ENCODE measurements at regions not wholly inside any gene's neighbourhood (a gene's known extent, or its start where the extent isn't known, plus 50 kb on each side); places are given as distances from the start of the nearest gene placed in this dataset.
A peak's percentile ranks its signal among the peaks of the same experiment; 100 is the strongest.
"Not testable (repeated sequence)": the region's sequence is repeated elsewhere in the genome, so short reads cannot be mapped to it uniquely, and the experiment has no call there.

DNA sequence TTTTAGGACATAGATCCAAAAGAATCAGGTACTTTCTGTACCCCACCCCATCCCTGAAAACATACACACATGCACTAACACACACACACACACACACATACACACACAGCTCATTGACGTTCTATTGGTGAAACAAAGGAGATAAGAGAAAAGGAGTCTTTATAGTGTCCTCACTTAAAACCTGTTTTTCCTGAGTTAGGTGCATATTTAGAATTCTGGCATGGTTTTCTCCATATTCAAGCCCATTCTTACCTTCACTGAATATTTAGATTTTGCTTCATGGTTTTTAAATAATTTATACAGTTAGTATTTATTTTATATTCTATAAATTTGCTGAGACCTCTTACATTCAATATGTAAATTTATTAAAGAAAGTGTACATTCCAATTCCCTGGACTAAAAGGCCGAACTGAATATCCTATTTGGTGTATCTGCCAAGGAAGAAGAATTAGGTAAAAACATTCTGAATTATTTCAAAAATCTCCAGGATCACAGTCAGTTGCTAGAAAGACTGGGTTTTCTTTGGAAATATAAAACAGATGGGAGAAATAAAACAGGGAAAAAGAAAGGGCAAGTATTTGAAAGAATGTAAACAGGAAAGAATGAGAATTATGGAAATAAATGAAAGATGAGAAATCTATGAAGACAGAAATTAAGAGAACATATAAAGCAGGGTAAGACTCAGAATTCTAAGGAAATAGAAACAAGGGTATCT is 556.2 kb downstream of the KCTD12 start:
- no peak for DNase-seq

DNA sequence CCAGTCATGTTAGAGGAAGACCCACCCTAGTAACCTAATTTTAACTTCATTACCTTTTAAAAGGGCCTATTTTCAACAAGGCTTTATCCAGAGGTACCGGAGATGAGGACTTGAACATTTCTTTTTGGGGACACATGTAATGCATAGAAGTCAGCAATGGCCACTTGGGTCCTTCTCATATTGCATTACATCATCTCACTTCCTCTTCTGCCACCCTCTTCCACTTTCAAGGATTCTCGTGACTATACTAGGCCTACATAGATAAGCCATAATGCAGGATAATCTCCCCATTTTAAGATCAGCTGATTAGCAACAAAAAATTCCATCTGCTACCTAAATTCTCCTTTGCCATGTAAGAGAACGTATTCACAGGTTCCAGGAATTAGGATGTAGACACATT is 557.2 kb downstream of the KCTD12 start:
- DNase-seq: peak; percentile 81

DNA sequence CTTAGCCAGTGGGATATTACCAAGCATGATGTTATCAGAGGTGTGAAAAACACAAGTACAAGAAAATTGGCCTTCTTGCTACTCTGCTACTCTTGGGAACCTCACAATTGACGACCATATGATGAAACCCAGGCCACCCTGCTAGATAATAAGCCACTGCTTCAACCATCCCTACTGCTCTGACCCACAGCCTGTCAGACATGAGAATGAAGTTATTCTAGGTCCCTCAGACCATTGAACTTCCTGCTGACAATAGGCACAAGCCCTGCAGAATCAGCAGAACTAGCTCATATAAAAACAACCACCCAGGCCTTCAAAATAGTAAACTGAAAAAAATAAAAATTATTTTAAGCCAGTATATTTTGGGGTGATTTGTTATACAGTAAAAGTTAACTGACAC is 559.9 kb downstream of the KCTD12 start:
- DNase-seq: no peak

DNA sequence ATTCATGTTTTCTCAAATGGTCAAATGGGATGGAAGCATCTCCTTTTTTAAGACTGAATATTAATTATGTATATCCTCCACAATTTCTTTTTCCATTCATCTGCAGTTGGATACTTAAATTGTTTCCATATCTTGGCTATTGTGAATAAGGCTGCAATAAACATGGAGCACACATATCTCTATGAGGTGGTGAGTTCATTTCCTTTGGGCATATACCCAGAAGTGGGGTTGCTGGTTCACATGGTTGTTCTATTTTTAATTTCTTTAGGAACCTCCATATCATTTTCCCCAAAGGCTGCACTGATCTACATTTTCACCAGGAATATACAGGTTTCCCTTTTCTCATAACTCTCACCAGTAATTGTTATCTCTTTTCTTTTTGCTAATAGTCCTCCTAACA is 566.3 kb downstream of the KCTD12 start:
- no peak for DNase-seq

DNA sequence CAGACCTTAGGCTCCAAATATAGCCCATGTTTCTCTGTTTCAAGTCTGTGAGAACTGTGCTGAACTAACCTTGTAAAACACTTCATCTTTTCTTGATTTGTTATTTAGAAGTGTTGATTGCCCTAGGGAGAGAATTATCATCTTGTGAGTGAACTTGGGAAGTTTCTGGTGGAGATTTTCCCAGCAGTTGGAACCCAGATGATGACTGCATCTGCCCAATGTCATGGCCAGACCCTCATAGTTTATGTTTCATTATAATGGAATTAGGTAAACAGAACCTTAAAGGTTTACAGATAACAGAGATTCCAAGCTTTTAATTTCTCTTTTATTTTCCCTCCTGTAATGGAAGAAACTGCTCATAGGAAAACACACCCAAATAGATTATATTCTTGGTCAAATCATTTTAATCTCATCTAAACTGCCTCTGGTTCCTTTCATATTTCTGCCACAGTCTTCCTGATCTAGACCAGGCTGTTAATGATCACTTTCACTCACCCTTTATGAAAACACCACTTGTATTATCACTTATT is 569.1 kb downstream of the KCTD12 start:
- DNase-seq: no peak

DNA sequence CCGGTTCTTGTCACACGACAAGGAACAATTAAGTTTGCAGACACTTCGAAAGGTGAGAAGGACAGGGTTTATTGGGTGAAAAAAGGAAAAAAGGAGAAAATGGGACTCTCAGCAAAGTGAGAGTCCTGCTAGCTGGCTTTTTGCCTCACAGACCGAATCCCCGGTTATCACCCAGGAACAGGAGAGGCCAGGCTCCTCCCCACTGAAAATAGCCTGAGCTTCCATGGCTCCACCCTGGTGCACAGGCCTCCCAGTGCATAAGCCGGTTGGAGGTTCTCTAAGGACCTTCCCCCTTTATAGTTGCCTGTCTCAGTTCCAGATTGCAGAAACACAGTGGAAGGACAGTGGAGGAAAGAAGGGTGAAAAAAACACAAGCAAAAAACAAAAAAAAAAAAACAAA is 571.7 kb downstream of the KCTD12 start:
- DNase-seq: no peak

DNA sequence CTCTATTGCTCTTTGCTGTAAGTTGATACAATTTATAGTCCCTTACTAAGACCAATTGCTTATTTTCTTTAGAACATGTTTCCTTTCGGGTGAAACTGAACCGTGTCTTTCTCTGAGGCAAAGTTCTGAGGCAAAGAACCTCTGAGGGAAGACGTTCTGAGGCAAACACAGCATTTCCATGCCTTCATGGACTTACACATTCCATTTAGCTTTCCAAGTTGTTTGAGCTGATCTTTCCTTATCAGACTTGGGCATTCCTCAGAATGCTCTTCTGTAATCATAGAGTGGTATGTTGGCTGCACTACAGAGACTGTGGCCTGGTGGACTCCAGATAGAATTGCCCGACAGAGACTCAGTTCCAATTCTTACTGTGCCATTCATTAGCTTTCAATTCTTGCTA is 579.1 kb downstream of the KCTD12 start:
- no peak for DNase-seq

DNA sequence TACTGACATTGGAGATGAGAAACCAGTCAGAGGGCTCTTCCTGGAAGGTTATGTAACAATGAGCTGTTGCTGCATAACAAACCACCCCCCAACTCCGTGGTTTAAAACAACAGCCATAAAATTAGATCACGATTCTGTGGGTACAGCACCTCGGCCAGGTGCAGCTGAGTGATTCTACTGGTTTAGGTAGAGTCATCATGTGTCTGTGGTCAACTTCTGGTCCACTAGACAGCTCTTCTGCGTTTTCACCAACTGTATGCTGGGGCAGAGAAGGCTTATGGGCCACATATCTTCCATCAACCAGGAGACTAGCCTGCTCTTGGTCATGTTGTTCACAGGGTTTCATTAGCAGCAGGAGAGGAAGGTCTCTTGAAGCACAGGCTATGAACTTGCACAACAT is 585.5 kb downstream of the KCTD12 start:
- DNase-seq: peak; percentile 38

DNA sequence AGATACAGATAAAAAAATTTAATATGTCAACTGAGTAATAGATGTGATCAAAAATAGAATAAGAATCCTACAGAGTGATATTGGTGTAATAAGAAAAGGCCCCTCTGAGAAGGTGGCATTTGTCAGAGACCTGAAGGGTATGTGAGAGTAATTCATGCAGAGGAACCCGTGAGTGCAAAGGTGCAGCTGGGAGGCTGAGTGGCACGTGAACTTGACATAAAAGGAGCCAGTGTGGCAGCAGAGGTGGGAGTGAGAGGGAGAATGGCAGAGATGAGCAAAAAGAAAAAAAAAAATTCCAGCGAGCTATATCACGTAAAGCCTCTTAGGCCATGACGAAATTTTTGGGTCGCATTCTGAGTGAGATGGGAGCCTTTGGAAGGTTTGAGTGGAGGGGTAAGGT is 588.9 kb downstream of the KCTD12 start:
- no peak for DNase-seq

DNA sequence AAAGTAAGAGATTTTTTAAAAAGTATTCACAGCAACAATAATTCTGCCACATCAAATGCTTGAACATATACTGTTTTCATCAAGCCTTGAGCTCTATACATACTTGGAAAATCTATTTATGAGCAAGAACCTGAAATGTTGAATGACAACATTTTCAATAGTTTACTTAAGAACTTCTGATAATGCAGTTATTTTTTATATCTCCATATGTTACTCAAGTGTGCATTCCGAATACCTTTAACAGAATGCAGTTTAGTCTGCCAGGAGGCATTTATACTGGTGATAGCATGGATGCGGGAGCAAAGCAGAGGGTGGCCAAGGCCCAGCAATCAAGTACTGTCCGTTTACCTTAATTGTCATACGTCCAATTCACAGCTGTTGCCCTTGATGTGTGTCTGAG is 589.5 kb downstream of the KCTD12 start:
- no peak for DNase-seq

DNA sequence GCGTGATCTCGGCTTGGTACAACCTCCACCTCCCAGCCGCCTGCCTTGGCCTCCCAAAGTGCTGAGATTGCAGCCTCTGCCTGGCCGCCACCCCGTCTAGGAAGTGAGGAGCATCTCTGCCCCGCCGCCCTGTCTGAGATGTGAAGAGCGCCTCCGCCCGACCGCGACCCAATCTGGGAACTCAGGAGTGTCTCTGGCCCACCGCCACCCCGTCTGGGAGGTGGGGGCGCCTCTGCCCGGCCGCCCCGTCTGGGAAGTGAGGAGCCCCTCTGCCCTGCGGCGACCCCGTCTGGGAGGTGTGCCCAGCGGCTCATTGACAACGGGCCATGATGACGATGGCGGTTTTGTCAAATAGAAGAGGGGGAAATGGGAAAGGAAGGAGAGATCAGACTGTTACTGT is 591.2 kb downstream of the KCTD12 start:
- not testable (repeated sequence) for DNase-seq

DNA sequence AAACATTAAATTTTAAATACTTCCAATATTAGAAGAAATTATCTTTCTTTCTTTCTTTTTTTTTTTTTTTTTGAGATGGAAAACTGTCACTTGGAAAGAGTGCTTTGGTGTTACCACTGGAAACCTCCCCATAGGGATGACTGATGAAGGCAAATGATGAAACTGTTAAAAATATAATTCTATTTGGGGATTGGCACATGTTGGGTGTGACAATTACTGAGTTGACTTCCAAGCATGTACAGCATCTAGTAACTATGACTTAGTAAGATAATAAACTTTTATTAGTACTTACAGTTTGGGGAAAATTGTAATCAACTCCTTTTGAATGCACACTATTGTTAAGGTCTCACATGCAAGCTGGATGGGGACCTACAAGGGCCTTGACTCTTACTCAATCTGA is 592.5 kb downstream of the KCTD12 start:
- no peak for DNase-seq

DNA sequence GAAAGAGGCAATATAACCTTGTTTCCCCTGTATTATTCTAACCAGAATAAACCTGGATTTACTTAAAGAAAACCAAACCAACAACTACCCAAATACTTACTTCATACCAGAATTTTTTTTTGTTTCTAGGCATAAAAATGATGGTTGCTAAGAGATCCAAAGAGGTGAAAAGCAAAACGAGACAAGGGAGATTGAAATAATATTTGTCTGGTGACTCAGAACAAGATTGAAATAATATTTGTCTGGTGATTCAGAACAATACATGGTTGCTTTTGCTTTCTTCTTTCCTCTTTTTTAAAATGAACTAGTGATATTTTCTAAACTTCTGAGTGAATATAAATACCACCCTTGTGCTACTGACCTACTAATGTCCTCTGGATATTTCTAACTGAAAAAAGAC is 592.9 kb downstream of the KCTD12 start:
- DNase-seq: no peak

DNA sequence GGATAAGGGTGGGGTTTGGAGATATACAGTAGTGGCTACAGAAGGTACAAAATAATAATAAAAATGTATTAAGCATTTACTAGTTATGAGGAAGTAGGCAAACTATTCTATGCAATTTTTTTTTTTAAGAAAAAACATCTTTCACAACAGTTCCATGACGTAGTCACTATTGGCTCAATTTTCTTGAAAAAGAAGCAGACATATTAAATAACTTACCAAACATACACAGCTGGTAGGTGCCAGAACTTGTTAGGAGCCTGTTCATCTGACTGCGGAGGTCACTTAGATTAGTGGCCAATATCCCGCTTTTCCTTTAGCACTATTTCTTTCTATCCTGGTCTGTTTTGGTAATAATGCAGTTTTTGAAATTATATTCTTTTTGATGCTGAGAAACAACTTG is 593.5 kb downstream of the KCTD12 start:
- no peak for DNase-seq

DNA sequence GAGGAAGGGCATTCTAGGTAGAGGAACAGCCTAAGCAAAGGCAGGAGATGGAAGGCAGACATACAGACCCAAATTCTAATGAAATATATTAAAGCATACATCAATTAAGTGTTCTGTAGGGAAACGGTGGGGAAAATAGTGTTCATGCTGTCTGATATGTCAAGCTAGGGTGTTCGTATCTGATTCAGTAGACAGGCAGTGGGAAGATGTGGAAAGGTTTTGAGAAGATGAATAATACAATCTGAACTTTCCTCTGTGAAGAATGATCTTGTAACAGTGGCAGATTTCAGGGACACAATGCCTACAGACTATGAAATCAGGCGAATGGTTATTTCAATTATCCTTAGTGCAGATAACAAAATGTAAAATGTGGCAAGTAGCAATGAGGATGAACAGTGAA is 594.2 kb downstream of the KCTD12 start:
- no peak for DNase-seq

DNA sequence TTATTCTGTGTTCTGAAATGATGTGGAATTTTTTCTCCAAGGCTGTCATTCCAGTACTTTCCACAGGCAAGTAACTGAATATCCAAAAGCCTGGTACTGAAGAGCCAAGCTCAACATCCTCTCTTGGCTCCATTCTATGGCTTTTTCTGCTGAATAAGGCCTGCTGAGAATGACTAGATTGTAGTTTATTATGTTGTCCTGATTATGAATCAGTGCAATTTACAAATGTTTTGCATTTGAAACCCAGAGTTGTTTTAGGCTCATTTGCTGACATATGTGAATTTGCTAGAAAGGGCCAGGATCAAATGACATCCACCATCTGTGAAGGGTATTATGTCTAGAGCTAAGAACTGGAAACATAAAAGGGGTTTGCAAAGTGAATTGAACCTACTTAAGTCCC is 596.6 kb downstream of the KCTD12 start:
- no peak for DNase-seq

DNA sequence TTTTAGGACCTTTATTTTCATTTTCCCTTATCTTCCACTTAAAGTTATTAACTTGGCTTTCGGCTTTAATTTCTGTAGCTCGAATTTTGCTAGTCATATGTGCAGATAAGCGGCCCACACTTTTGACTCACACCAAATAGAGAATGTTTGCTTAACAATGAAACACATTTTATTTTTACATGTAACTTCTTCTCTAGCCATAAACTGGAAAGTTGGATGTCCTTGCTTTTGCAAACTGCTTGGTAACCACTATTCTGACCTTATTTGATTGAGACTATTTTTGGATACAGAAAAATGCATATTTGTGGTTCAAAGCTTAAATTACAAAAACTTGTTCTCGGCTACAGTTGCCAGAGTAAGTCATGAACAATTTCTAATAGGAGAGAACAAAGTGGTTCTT is 600.0 kb downstream of the KCTD12 start:
- no peak for DNase-seq

DNA sequence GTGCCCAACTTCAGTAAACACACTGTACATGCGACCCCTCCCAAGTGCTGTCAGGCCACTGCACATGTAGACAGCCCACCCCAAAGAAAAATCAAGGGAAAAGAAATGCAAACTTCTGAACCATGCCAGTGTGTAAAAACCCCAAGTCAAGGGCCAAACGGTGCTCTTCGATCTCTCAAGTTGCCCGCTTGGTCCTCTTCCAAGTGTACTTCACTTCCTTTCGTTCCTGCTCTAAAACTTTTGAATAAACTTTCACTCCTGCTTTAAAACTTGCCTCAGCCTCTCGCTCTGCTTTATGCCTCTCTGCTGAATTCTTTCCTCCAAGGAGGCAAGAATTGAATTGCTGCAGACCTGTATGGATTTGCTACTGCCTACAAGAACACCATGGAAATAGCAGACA is 600.7 kb downstream of the KCTD12 start:
- DNase-seq: no peak

DNA sequence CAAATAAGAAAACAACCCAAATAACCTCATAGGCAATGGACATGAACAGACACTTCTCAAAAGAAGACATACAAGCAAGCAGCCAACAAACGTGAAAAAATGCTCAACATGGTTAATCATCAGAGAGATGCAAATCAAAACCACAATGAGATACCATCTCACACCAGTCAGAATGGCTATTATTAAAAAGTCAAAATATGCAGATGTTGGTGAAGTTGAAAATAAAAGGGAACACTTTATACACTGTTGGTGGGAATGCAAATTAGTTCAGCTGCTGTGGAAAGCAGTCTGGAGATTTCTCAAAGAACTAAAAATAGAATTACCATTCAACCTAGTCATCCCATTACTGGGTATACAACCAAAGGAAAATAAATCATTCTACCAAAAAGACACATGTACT is 606.4 kb downstream of the KCTD12 start:
- DNase-seq: not testable (repeated sequence)

DNA sequence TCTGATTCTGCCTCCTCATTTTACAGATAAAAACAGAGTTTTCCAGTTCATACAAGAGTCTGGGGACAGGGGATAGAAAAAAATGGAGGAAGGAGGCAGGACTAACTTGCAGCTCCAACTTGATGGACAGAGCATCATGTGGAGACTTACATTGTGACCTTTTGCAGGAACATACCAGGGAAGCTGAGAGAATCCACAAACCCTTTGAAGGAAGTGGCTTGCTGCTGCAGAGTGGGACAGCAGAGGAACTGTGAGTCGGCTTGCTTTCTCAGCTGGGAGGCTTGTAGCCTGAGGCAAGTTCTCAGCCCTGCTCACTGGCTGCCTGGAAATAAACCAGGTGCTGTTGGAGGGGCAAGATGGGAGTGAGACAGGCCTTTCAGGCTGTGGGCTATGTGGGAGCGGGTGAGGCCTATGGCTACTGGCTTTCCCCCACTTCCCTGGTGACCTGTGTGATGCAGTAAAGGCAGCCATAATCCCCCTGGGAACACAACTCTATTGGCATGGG is 614.4 kb downstream of the KCTD12 start:
- DNase-seq: no peak

DNA sequence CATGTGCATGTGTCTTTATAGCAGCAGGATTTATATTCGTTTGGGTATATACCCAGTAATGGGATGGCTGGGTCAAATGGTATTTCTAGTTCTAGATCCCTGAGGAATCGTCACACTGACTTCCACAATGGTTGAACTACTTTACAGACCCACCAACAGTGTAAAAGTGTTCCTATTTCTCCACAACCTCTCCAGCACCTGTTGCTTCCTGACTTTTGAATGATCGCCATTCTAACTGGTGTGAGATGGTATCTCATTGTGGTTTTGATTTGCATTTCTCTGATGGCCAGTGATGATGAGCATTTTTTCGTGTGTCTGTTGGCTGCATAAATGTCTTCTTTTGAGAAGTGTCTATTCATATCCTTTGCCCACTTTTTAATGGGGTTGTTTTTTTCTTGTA is 617.9 kb downstream of the KCTD12 start:
- DNase-seq: not testable (repeated sequence)

DNA sequence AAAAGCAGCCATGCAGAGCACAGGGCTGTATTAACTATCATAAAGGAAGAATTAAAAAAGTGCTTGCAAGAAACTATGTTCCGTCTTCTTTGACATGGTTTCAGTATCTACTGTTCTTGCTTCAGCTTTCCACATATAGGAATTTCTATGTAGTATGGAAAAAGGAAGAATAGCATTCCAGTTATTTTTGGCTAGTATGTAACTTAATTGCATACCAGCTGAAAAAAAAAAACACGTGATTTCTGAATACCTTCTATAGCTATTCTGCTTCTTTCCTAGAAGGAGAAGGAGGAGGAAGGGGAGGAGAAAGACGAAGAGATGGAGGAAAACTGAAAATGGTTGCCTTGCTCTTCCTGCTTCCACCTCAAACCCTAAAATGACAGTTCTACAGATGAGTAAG is 619.0 kb downstream of the KCTD12 start:
- DNase-seq: no peak

DNA sequence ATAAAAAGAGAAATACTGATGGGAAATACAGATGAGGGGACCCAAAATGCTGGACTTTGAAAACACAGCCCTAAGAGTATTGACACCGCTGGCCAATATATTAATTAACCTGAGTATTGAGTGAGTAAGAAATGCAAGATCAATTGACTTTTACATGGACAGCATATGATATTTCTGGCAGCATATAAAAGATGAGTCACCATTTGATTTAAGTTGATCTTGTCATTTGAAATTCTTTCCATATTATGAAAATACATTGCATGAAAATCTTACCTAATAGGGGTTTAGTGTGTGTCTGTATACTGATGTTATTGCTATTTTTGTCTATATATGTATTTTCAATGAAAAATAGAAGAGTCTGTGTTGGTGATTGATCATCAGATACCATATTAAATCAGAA is 619.6 kb downstream of the KCTD12 start:
- no peak for DNase-seq

DNA sequence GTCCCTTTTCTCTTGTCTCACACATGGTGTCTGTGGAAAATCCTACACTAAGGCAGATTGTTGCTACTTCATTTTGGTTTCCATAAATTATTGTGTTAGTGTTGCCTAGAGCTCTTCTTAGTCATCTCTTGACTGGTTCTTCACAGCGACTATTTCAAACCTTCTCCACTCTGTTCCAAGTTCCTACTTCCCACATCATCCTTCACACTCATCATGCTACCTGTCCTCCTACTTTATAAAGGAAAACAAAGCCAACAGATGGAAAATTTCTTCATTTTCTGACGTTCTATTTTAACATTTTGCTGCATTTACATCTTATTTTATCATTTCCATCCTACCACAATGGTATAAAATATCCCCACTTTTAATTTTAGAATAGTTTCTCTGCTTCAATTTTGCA is 614.1 kb downstream of the LMO7 start:
- no peak for DNase-seq

DNA sequence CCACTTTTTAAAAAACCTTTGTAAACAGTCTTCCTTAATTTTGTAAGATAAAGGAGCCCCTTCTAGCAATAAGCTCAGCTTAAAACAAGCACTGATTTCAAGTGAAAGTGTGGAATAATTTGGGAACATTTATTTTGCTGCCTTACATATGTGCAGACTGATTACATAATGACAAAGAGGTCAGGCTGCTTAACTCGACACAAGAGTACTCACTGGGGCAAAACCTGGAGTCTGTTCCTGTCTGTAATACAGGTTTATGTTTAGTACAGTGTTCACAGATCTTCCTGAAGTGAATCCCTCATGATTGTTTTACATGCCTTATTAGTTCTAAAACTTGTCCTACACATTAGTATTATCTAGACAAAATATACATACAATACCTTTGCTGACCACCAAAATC is 609.8 kb downstream of the LMO7 start:
- no peak for DNase-seq
